DND-41 (cell line): ENCODE measurements at regions not wholly inside any gene's neighbourhood (a gene's known extent, or its start where the extent isn't known, plus 50 kb on each side); places are given as distances from the start of the nearest gene placed in this dataset.

ENCODE experiments used
- ATAC-seq: fragments of 200-7000 bp; cut with Tn5 transposase; 3 replicates; pipeline ENCODE4 v1.9.1; 2021; ENCODE audit warnings: low read depth; ENCODE audit not compliant: insufficient read depth
- DNase-seq: peaks from one replicate; pipeline ENCODE4 v3.0.0-alpha.2; 2020
- H2AFZ ChIP-seq: 2 replicates; pipeline ENCODE4 v1.6.0; 2012; ENCODE audit warnings: low read depth, low read length
- H3K27ac ChIP-seq: 2 replicates; pipeline ENCODE4 v1.5.1; 2012; ENCODE audit warnings: low read length, inconsistent platforms
- H3K27me3 ChIP-seq: fragments of 200-600 bp; sonication (generic); 2 replicates; pipeline ENCODE4 v1.6.0; 2012; ENCODE audit warnings: low read length, mild to moderate bottlenecking, inconsistent platforms; ENCODE audit not compliant: insufficient read depth, poor library complexity
- H3K36me3 ChIP-seq: 2 replicates; pipeline ENCODE4 v1.5.1; 2012; ENCODE audit warnings: low read length, inconsistent platforms; ENCODE audit not compliant: insufficient read depth
- H3K4me1 ChIP-seq: 2 replicates; pipeline ENCODE4 v1.5.1; 2012; ENCODE audit warnings: mild to moderate bottlenecking, low read length; ENCODE audit not compliant: insufficient read depth
- H3K4me2 ChIP-seq: 2 replicates; pipeline ENCODE4 v1.6.0; 2012; ENCODE audit warnings: mild to moderate bottlenecking, moderate library complexity, low read length, inconsistent platforms; ENCODE audit not compliant: insufficient read depth
- H3K4me3 ChIP-seq, 2 experiments: fragments of 200-600 bp in 1 of 2; shearing (Covaris generic) in 1 of 2; 2 replicates each; pipeline ENCODE4 v1.5.1; 2012 to 2016; ENCODE audit warnings: inconsistent platforms in 2 of 2, low read length in 2 of 2, mild to moderate bottlenecking in 2 of 2, low read depth in 1 of 2, moderate library complexity in 1 of 2
- H3K79me2 ChIP-seq: 2 replicates; pipeline ENCODE4 v1.6.0; 2012; ENCODE audit warnings: low read length, inconsistent platforms; ENCODE audit not compliant: insufficient read depth
- H3K9ac ChIP-seq: 2 replicates; pipeline ENCODE4 v1.6.0; 2012; ENCODE audit warnings: low read depth, mild to moderate bottlenecking, inconsistent platforms, low read length, moderate library complexity
- H3K9me3 ChIP-seq: 2 replicates; pipeline ENCODE4 v1.5.1; 2012; ENCODE audit warnings: low read length, moderate library complexity, mild to moderate bottlenecking, inconsistent platforms; ENCODE audit not compliant: insufficient read depth, severe bottlenecking
- H4K20me1 ChIP-seq: 2 replicates; pipeline ENCODE4 v1.6.0; 2012; ENCODE audit warnings: low read length; ENCODE audit not compliant: insufficient read depth
- CTCF ChIP-seq: IDR thresholded peaks from 2 replicates; pipeline ENCODE4 v1.5.1; 2012; ENCODE audit warnings: borderline replicate concordance, low read length, moderate library complexity, mild to moderate bottlenecking; ENCODE audit not compliant: poor library complexity, severe bottlenecking; ENCODE audit errors: extremely low read depth
- EZH2 ChIP-seq: IDR thresholded peaks from 3 replicates; pipeline ENCODE4 v1.6.1; 2012; ENCODE audit warnings: borderline replicate concordance, low read depth, mild to moderate bottlenecking, moderate library complexity, low read length, inconsistent platforms; ENCODE audit not compliant: severe bottlenecking

- no peaks in the 10 kb centered on the region for H4K20me1 ChIP-seq
- ATAC-seq (no peak), DNase-seq (no peak)
- H3K4me2 ChIP-seq = no peak overlapping the region
- no peak for TF ChIP-seq CTCF
- H3K9ac ChIP-seq = no peak overlapping the region
- no peaks in the 10 kb centered on the region for H3K36me3 ChIP-seq
- peaks cover 5% of the 10 kb centered on the region for H3K27me3 ChIP-seq
- no peaks in the 10 kb centered on the region for H3K4me1 ChIP-seq
- no peak overlapping the region for H3K4me3 ChIP-seq
- H3K27ac ChIP-seq = no peak overlapping the region
- H2AFZ ChIP-seq = no peak overlapping the region
- no peaks in the 10 kb centered on the region for H3K79me2 ChIP-seq
- H3K9me3 ChIP-seq = no peaks in the 10 kb centered on the region
These were observed 105.4 kb downstream of the QPCT start for GRCh38 chr2:37449761-37450296.

GRCh38 chr2:37453027-37453426, 108.6 kb downstream of the QPCT start:
- no peak for DNase-seq
- no peaks in the 10 kb centered on the region for H3K79me2 ChIP-seq
- H3K36me3 ChIP-seq = no peaks in the 10 kb centered on the region
- ATAC-seq = no peak
- peaks cover 12% of the 10 kb centered on the region for H3K4me1 ChIP-seq
- no peaks in the 10 kb centered on the region for H4K20me1 ChIP-seq
- H3K27me3 ChIP-seq = no peaks in the 10 kb centered on the region
- H3K9me3 ChIP-seq = no peaks in the 10 kb centered on the region
- H3K27ac ChIP-seq = no peak overlapping the region
- no peak overlapping the region for H3K4me3 ChIP-seq
- H2AFZ ChIP-seq = no peak overlapping the region
- no peak for TF ChIP-seq CTCF
- no peak for TF ChIP-seq EZH2
- H3K9ac ChIP-seq = no peak overlapping the region
- no peak overlapping the region for H3K4me2 ChIP-seq

GRCh38 chr2:37454851-37455762, 110.7 kb downstream of the QPCT start:
- no peaks in the 10 kb centered on the region for H3K27me3 ChIP-seq
- H3K27ac ChIP-seq = no peak overlapping the region
- DNase-seq = no peak
- no peak for ATAC-seq
- no peak overlapping the region for H2AFZ ChIP-seq
- H3K79me2 ChIP-seq = no peaks in the 10 kb centered on the region
- H3K9me3 ChIP-seq = no peaks in the 10 kb centered on the region
- no peaks in the 10 kb centered on the region for H4K20me1 ChIP-seq
- no peak for TF ChIP-seq EZH2
- TF ChIP-seq CTCF = no peak
- H3K4me3 ChIP-seq = no peak overlapping the region
- H3K4me1 ChIP-seq = peaks cover 12% of the 10 kb centered on the region
- H3K36me3 ChIP-seq = no peaks in the 10 kb centered on the region
- no peak overlapping the region for H3K4me2 ChIP-seq
- H3K9ac ChIP-seq = no peak overlapping the region
